Fibroblast of peridontal ligament (primary cell): ENCODE measurements at regions not wholly inside any gene's neighbourhood (a gene's known extent, or its start where the extent isn't known, plus 50 kb on each side); places are given as distances from the start of the nearest gene placed in this dataset.
"Not testable (repeated sequence)": the region's sequence is repeated elsewhere in the genome, so short reads cannot be mapped to it uniquely, and the experiment has no call there.

Source experiments
- DNase-seq: peaks from one replicate; pipeline ENCODE4 v3.0.0-alpha.2; 2010; ENCODE audit errors: extremely low read depth

- no peak for DNase-seq
Observed at GRCh38 chr10:113470372-113471240, 82.2 kb upstream of the HABP2 start.

GRCh38 chr10:113471241-113471996, 81.4 kb upstream of the HABP2 start:
- DNase-seq = no peak

DNA sequence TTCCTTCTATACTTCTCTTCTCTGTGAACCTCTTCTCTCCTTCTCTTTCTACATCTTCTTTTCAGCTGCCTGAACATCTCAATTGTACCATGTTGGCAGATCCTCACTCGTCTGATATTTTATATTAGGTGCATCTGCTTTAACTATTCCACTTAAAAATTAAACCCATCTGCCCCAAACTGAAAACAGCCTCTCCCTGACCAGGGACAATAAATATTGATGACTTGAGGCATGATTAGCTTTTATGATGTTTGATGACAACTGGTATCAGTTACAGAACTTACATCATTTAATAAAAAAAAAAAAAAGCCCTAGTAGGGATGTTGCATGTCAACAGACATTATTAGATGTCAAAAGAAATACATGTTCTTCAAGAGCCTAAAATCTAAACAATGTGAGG, 79.8 kb upstream of the HABP2 start:
- DNase-seq = no peak

DNA sequence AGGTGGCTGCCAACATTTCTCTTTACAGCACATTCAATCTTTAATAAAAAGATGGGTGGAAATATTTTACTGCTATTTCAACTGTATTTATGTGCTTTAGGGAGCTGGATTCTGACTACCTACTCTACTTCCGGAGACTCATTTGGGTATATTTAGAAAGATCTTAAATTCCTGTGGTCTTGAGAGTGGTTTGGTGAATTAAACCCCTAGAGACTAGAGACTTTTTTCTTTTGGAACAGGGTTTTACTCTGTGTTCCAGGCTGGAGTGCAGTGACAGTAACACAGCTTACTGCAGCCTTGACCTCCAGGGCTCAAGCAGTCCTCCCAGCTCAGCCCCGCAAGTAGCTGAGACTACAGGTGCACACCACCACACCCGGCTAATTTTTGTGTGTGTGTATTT, 79.0 kb upstream of the HABP2 start:
- peak; percentile 31 for DNase-seq

GRCh38 chr10:113474752-113475151, 78.1 kb upstream of the HABP2 start:
- no peak for DNase-seq

DNA sequence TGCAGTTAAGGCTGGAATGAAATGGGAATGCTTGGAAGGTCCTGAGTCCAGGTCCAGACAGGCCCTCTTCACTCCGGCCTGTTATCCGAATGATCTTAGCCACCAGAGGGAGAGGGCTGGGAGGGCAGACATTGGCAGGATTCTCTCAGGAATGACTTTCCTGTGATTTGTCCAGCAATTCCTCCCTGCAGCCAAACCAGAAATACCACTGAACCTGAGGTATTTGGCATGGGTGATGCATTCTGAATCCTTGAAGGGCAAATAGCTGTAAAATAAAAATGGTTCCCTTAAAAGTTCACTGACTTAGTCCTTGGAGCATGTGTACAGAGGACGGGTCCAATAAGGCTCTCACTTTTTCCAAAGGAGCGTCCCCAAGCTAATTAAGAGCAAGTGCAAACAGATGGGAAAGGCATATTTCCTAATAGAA, 77.5 kb upstream of the HABP2 start:
- peak; percentile 48 for DNase-seq

DNA sequence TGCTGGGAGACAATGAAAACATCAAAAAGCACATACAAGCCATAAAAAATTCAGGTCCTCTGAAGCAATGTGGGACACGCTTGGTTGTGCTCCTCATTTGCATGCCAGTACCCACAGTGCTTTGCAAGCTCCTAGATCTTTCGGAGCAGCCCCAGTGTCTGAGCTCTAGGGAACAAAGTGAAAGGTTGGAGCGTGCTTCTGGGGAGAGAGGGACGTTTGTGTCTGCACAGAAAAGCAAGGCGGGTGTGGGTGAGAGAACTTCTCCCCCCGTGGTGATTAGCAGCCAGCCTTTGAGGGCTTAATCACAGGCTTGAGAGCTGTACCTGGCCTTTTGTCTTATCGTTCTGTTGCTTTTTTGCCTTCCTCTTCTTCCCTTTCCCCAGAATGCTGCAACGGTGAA, 76.7 kb upstream of the HABP2 start:
- DNase-seq = no peak

DNA sequence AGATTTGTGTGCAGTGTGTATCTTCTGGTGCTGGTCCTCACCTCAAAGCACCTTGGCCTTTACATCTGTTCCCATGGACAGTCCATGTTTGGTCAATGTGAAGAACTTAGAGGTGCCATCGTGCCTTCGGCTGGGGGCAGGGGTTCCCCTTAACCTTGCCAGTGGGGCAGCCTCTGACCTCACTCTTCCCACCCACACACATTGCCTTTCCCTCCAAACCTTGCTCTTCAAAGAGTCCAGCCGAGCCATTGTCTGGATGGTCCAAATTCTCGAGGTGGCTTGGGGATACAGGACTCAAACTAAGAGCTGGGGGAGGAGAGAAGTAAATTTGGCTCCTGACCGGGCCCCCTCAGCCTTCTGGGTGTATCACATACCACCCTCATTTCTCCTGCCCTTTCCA, 76.2 kb upstream of the HABP2 start:
- no peak for DNase-seq

DNA sequence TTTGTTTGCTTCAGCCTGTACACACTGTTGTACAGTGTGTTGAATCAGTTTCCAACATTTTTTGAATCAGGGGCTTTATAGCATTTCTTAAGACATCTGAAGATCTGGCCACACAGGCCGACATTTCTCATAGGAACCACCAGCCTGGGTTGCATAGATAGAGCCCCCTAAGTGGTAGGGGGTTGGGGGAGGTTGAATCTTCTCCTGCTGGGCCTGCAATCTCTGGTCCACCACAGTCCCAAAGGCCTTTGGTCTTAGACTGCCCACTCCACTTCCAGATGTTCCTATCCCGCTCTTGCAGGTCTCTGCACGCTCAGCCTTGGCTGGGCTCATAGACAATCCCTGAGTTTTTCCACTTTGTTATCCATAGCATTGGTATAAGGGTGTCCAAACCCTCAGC, 75.4 kb upstream of the HABP2 start:
- no peak for DNase-seq

- no peak for DNase-seq
Observed at GRCh38 chr10:113479346-113480080, 73.3 kb upstream of the HABP2 start.

DNA sequence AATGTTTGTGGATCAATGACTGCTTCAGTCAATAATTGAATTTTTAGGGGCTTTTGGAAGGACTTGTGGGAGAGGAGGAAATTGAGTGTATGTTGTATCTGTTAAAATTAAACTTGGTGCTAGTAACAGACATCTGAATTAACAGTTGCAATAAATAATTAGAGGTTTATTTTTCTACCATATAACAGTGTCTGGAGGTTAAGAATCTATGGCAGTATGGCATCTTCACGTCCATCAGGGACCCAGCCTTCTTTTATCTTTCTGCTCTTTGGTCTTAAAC, 72.8 kb upstream of the HABP2 start:
- no peak for DNase-seq

GRCh38 chr10:113480851-113481502, 71.9 kb upstream of the HABP2 start:
- DNase-seq = no peak

DNA sequence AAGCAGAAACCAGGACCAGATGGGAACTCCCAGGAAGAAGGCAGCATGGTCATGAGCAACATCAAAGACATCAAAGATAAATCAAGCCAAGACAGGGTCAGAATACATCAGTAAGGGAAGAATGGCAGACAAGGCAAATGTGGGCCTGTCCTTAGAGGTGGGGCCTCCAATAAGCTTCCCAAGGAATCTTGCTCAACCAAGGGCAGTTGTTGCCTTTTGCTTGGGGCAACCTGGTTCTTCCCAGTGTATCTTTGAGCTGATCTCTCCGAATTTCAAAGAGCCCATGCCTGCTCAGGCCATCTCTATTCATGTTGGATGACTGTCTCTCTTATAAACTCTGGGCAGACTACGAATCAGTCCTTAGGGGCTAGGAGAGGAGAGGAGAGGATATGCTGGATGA, 68.4 kb upstream of the HABP2 start:
- no peak for DNase-seq

DNA sequence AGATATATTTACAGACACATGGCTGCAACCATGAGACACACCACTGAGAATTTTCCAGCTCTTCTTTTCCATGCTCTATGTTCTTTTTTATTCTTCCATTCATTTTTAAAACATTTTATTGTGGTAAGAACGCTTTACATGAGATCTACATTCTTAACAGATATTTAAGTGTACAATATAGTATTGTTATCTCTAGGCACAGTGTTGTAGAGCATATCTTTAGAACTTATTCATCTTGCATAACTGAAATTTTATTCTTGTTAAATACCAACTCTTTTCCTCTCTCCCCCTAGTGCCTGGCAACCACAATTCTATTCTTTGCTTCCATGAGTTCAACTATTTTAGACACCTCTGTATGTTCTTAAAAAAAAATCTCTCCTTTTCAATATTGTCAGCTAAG, 67.1 kb upstream of the HABP2 start:
- DNase-seq = no peak

GRCh38 chr10:113486531-113486930, 66.3 kb upstream of the HABP2 start:
- DNase-seq = no peak

DNA sequence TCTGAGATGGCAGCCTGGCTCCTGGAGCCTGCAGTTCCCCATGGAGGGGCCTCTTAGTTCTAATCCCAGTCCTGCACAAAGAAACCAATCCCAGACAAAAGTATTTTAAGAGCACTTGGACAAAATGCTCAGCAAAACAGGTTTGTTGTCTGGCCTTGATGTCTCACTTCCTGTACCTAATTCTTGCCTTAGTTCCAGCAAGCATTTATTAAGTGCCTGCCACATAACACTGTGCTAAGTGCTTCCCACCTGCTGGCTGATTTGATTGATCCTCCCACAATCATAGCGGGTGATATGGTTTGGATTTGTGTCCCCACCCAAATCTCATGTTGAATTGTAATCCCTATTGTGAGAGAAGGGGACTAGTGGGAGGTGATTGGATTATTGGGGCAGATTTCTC, 65.7 kb upstream of the HABP2 start:
- no peak for DNase-seq

GRCh38 chr10:113488186-113488585, 64.7 kb upstream of the HABP2 start:
- no peak for DNase-seq

DNA sequence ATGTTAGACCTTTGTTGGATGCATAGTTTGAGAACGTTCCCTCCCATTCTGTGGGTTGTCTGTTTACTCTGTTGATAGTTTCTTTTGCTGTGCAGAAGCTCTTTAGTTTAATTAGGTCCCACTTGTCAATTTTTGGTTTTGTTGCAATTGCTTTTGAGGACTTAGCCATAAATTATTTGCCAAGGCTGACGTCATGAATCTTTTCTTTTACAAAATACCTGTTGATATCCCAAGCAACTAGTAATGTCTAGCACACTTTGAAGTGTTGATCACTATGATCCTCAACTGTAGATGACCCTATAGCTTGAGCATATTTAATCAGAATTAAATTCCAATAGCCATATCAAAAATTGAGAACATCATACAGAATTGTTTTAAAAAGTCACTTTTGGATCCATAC, 63.3 kb upstream of the HABP2 start:
- DNase-seq = not testable (repeated sequence)

DNA sequence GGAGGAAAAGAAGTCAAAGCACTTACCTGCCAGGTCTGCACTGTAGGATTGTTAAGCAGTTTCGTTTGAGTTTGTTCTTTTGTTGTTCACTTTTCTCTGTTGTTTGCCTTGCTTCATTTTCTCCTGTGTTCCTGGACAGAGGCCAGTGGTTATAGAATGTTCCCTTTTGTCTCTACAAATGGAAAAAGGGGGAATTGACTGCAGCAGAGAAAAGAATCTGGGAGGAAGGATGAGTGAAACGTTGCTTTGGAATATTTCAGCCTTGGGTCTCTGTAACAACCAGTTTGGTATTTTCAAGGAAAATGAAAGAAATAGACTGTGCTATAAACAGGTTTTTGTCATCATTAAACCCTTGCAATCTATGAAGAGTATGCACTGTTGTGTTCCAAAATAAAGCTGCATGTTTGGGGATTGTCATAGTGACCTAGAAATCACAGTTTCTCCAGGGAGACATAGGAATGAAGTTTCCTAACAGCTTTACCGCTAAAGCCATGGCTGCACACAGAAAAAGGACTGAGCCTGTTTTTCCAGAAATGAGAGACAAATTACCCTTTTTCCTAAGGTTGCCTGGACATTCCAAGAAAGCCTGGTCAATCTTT, 60.8 kb upstream of the HABP2 start:
- peak; percentile 10 for DNase-seq

- DNase-seq = peak; percentile 7
Observed at GRCh38 chr10:113493195-113493594, 59.7 kb upstream of the HABP2 start.

- no peak for DNase-seq
Observed at GRCh38 chr10:113493882-113494301, 59.0 kb upstream of the HABP2 start.

- DNase-seq = no peak
Observed at GRCh38 chr10:113494761-113495160, 58.1 kb upstream of the HABP2 start.
